ENCODE measurements at regions not wholly inside any gene's neighbourhood (a gene's known extent, or its start where the extent isn't known, plus 50 kb on each side); places are given as distances from the start of the nearest gene placed in this dataset.
A peak's percentile ranks its signal among the peaks of the same experiment; 100 is the strongest.
"Not testable (repeated sequence)": the region's sequence is repeated elsewhere in the genome, so short reads cannot be mapped to it uniquely, and the experiment has no call there.

GRCh38 chr1:116265931-116266863 lies 106.8 kb upstream of the ATP1A1 start:
- no peak for DNase-seq

GRCh38 chr1:116266864-116267212 lies 106.2 kb upstream of the ATP1A1 start:
- no peak for DNase-seq

- peak; percentile 74 to 87 for DNase-seq
Observed at GRCh38 chr1:116268211-116268610, 104.8 kb upstream of the ATP1A1 start.

GRCh38 chr1:116270316-116271057 lies 102.6 kb upstream of the ATP1A1 start:
- DNase-seq: peak in 1 of 2 experiments; percentile 15

- DNase-seq: peak; percentile 44 to 53
Observed at GRCh38 chr1:116273042-116273783, 99.8 kb upstream of the ATP1A1 start.

GRCh38 chr1:116276532-116276931 lies 96.5 kb upstream of the ATP1A1 start:
- DNase-seq: no peak

GRCh38 chr1:116277840-116278540 lies 95.1 kb upstream of the ATP1A1 start:
- no peak for DNase-seq

GRCh38 chr1:116278541-116278866 lies 94.5 kb upstream of the ATP1A1 start:
- no peak for DNase-seq

GRCh38 chr1:116279715-116280114 lies 93.3 kb upstream of the ATP1A1 start:
- no peak for DNase-seq

- DNase-seq: peak; percentile 67 to 79
Observed at GRCh38 chr1:116284819-116285390, 88.1 kb upstream of the ATP1A1 start.

GRCh38 chr1:116286541-116286971 lies 86.5 kb upstream of the ATP1A1 start:
- DNase-seq: no peak

- no peak for DNase-seq
Observed at GRCh38 chr1:116287341-116288200, 85.5 kb upstream of the ATP1A1 start.

- no peak for DNase-seq
Observed at GRCh38 chr1:116288201-116288598, 84.8 kb upstream of the ATP1A1 start.

GRCh38 chr1:116289193-116289592 lies 83.9 kb upstream of the ATP1A1 start:
- no peak for DNase-seq

GRCh38 chr1:116290085-116290705 lies 82.8 kb upstream of the ATP1A1 start:
- DNase-seq: no peak

GRCh38 chr1:116291024-116291423 lies 82.0 kb upstream of the ATP1A1 start:
- no peak for DNase-seq

GRCh38 chr1:116292929-116293725 lies 79.9 kb upstream of the ATP1A1 start:
- DNase-seq: peak; percentile 44 to 48

GRCh38 chr1:116297495-116298212 lies 75.4 kb upstream of the ATP1A1 start:
- no peak for DNase-seq

GRCh38 chr1:116298213-116298579 lies 74.8 kb upstream of the ATP1A1 start:
- not testable (repeated sequence) for DNase-seq

All from SHP77 (cell line).